NCI-H1417 treated with DMSO at 0.1 percent for 48 hours (cell line): ENCODE measurements at regions not wholly inside any gene's neighbourhood (a gene's known extent, or its start where the extent isn't known, plus 50 kb on each side); places are given as distances from the start of the nearest gene placed in this dataset.

Experiments used
- DNase-seq: peaks from one replicate; lab custom pipeline; 2025; lab: John Stamatoyannopoulos, UW

- DNase-seq = no peak
Observed at GRCh38 chr15:99508852-99509251, 56.9 kb upstream of the MEF2A start.

DNA sequence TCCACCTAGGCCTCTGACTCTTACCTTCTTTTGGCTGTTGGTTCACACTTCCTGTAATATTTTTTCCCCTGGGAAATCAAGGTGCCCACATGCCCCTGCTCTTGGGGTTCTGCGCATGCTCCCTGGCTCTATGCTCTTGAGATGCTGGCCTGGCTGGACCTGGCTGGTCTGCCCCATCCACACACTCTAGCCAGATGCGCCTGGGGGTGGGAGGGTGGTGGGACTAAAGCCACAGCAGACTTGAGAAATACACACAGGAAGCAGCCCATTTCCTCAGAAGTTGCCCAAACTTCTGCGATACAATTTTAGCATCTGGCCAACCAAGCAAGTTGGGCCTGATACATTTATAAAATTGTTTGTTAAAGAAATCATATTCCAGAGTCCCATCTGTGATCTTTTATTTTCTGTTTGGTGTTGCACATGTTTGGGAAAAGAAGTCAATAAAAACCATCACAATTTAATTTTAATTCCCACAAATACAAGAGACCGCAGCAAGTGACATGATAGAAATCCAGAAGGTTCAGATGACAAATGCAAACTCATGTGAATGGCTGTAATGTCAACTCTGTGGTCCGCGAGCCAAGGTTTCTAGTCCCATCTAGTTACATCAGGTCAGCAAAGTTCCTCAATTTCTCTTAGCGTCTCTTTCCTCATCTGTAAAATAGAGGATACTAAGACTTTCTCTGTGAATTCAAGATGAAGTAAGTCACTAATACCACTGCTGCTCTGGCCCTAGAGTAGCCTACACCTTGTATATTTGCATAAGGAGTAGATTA, 55.9 kb upstream of the MEF2A start:
- DNase-seq = no peak

GRCh38 chr15:99511531-99511865, 54.3 kb upstream of the MEF2A start:
- no peak for DNase-seq

- DNase-seq = no peak
Observed at GRCh38 chr15:99511866-99512661, 53.7 kb upstream of the MEF2A start.

DNA sequence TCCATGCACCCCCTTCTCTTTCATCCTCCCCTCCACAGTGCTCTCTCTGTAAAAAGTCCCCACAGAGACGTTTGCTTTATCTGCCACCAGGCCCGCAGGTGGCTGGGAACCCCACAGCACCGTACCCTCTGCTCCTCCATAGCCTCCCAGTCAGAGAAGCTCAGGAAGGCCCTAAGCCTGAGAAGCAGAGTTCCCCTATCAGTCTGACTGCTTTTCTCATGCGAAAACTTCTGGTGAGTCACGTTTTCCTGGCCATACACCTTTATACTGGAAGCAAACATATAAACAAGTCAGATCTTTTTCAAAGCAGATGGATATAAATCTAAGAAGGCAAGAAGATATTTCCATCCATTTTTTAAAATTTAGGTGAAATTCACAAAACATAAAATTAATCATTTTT, 51.5 kb upstream of the MEF2A start:
- DNase-seq = no peak
